Endothelial cell of umbilical vein (primary cell): ENCODE measurements at regions not wholly inside any gene's neighbourhood (a gene's known extent, or its start where the extent isn't known, plus 50 kb on each side); places are given as distances from the start of the nearest gene placed in this dataset.

ENCODE experiments used
- CTCF ChIP-seq, 2 donors: IDR thresholded peaks; 1 replicate in 1 of 2; 2 replicates in 1 of 2; pipeline ENCODE4 v1.5.1; 2011; ENCODE audit warnings: low read length in 2 of 2, mild to moderate bottlenecking in 2 of 2, moderate library complexity in 2 of 2, control low read depth in 1 of 2, inconsistent platforms in 1 of 2, low read depth in 1 of 2; ENCODE audit not compliant: insufficient read depth in 1 of 2; ENCODE audit errors: extremely low read depth in 1 of 2
- EZH2 ChIP-seq: IDR thresholded peaks from 2 replicates; pipeline ENCODE4 v1.6.1; 2012; ENCODE audit warnings: borderline replicate concordance, low read depth, mild to moderate bottlenecking, moderate library complexity, low read length, inconsistent platforms; ENCODE audit not compliant: severe bottlenecking
- FOS ChIP-seq: IDR thresholded peaks from 2 replicates; pipeline ENCODE4 v1.6.1; 2011; ENCODE audit warnings: mild to moderate bottlenecking, low read length, moderate library complexity, borderline replicate concordance; ENCODE audit not compliant: insufficient read depth
- GATA2 ChIP-seq: IDR thresholded peaks from 2 replicates; pipeline ENCODE4 v1.7.0; 2011; ENCODE audit warnings: low read depth, mild to moderate bottlenecking, moderate library complexity, mixed read lengths, low read length; ENCODE audit not compliant: insufficient read length, insufficient read depth
- JUN ChIP-seq: IDR thresholded peaks from 2 replicates; pipeline ENCODE4 v1.6.1; 2011; ENCODE audit warnings: borderline replicate concordance, low read depth; ENCODE audit not compliant: insufficient read length, insufficient read depth
- MAX ChIP-seq: IDR thresholded peaks from 2 replicates; pipeline ENCODE4 v1.6.1; 2011; ENCODE audit not compliant: insufficient read depth, insufficient read length
- MYC ChIP-seq: IDR thresholded peaks from one replicate; pipeline ENCODE4 v1.6.1; 2011; ENCODE audit warnings: mild to moderate bottlenecking, low read depth, low read length
- POLR2A ChIP-seq: IDR thresholded peaks from 2 replicates; pipeline ENCODE4 v1.6.1; 2012; ENCODE audit warnings: low read depth, mild to moderate bottlenecking, control low read depth, low read length
- POLR2AphosphoS5 ChIP-seq: IDR thresholded peaks from 2 replicates; pipeline ENCODE4 v1.6.1; 2012; ENCODE audit warnings: low read depth, mild to moderate bottlenecking, control low read depth, low read length, moderate library complexity; ENCODE audit not compliant: insufficient read depth

GRCh38 chr9:3066591-3066990 lies 222.7 kb upstream of the PUM3 start:
- no peak for TF ChIP-seq POLR2A
- no peak for TF ChIP-seq CTCF (IDR thresholded peaks at IDR 0.05; ENCODE audit: extremely low read depth in 1 of 2, insufficient read depth in 1 of 2, low read depth in 1 of 2, low read length in 2 of 2)
- TF ChIP-seq EZH2 = no peak
- no peak for TF ChIP-seq JUN
- no peak for TF ChIP-seq FOS
- no peak for TF ChIP-seq POLR2AphosphoS5
- TF ChIP-seq MAX = no peak
- TF ChIP-seq GATA2 = no peak
- TF ChIP-seq MYC = no peak
